Ishikawa (cell line): ENCODE measurements at regions not wholly inside any gene's neighbourhood (a gene's known extent, or its start where the extent isn't known, plus 50 kb on each side); places are given as distances from the start of the nearest gene placed in this dataset.

Experiments used
- CEBPB ChIP-seq: IDR thresholded peaks from 2 replicates; pipeline ENCODE4 v1.6.1; 2012
- CREB1 ChIP-seq: IDR thresholded peaks from 2 replicates; pipeline ENCODE4 v1.6.1; 2012; ENCODE audit warnings: low read depth
- EGR1 ChIP-seq: IDR thresholded peaks from 2 replicates; pipeline ENCODE4 v1.6.1; 2012
- EP300 ChIP-seq: IDR thresholded peaks from 2 replicates; pipeline ENCODE4 v1.6.1; 2012; ENCODE audit warnings: borderline replicate concordance
- FOXM1 ChIP-seq: IDR thresholded peaks from 2 replicates; pipeline ENCODE4 v1.6.1; 2012; ENCODE audit warnings: low read depth, borderline replicate concordance
- NFIC ChIP-seq: IDR thresholded peaks from 2 replicates; pipeline ENCODE4 v1.6.1; 2012
- RAD21 ChIP-seq: IDR thresholded peaks from 2 replicates; pipeline ENCODE4 v1.6.1; 2012; ENCODE audit warnings: low read depth
- TAF1 ChIP-seq: IDR thresholded peaks from 2 replicates; pipeline ENCODE4 v1.6.1; 2012; ENCODE audit warnings: low read depth, mild to moderate bottlenecking
- TCF12 ChIP-seq: IDR thresholded peaks from 2 replicates; pipeline ENCODE4 v1.6.1; 2012; ENCODE audit warnings: low read depth
- TEAD4 ChIP-seq: IDR thresholded peaks from 2 replicates; pipeline ENCODE4 v1.6.1; 2012
- YY1 ChIP-seq: IDR thresholded peaks from 2 replicates; pipeline ENCODE4 v1.6.1; 2012; ENCODE audit warnings: low read depth
- ZBTB7A ChIP-seq: IDR thresholded peaks from 2 replicates; pipeline ENCODE4 v1.6.1; 2012; ENCODE audit warnings: low read depth
- TF ChIP-seq, protein P1 (sequence below): IDR thresholded peaks from 2 replicates; pipeline ENCODE4 v1.6.1; 2012
- TF ChIP-seq, protein P2 (sequence below): IDR thresholded peaks from 2 replicates; pipeline ENCODE4 v1.6.1; 2012; ENCODE audit warnings: low read depth, mild to moderate bottlenecking
- TF ChIP-seq, protein P3 (sequence below): IDR thresholded peaks from 2 replicates; pipeline ENCODE4 v1.6.1; 2012

DNA sequence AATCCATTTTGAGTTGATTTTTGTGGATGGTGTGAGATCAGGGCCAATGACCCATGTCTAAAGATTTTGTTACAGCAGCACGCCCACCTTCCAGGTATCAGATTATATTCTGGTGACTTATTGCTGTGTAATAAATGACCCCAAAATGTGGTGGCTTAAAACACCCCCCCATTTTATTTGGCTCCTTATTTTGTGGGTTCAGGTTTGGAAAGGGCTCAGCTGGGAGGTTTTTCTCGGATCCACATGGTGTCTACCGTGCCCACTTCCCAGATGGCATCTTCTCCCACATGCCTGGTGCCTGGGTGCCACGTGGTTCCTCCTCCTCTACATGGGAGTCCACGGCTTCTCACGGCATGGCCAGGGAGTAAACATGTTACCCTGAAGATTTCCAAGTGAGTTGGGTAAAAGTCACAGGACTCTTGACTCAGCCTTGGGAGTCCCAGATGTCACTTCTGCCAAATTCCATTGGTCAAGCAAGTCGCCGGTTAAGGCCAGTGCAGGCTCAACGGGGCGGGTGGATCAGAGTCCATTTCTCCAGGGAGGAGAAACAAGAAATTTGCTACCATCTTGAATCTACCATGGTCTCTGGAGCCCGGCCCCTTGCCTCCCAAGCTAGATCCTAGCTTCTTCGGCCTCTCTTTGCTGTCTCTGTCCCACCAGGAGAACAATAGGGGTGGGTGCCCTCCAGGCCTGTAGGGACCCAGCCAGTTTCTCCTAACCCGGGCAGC, 214.3 kb downstream of the KIF26A start:
- TF ChIP-seq CEBPB (no peak), TEAD4 (no peak), NFIC (no peak), TAF1 (no peak), CREB1 (no peak), ZBTB7A (no peak), EP300 (no peak), YY1 (no peak), EGR1 (no peak), TCF12 (no peak), RAD21 (no peak)
- TF ChIP-seq, protein P1, sequence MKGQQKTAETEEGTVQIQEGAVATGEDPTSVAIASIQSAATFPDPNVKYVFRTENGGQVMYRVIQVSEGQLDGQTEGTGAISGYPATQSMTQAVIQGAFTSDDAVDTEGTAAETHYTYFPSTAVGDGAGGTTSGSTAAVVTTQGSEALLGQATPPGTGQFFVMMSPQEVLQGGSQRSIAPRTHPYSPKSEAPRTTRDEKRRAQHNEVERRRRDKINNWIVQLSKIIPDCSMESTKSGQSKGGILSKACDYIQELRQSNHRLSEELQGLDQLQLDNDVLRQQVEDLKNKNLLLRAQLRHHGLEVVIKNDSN = no peak
- TF ChIP-seq, protein P2, sequence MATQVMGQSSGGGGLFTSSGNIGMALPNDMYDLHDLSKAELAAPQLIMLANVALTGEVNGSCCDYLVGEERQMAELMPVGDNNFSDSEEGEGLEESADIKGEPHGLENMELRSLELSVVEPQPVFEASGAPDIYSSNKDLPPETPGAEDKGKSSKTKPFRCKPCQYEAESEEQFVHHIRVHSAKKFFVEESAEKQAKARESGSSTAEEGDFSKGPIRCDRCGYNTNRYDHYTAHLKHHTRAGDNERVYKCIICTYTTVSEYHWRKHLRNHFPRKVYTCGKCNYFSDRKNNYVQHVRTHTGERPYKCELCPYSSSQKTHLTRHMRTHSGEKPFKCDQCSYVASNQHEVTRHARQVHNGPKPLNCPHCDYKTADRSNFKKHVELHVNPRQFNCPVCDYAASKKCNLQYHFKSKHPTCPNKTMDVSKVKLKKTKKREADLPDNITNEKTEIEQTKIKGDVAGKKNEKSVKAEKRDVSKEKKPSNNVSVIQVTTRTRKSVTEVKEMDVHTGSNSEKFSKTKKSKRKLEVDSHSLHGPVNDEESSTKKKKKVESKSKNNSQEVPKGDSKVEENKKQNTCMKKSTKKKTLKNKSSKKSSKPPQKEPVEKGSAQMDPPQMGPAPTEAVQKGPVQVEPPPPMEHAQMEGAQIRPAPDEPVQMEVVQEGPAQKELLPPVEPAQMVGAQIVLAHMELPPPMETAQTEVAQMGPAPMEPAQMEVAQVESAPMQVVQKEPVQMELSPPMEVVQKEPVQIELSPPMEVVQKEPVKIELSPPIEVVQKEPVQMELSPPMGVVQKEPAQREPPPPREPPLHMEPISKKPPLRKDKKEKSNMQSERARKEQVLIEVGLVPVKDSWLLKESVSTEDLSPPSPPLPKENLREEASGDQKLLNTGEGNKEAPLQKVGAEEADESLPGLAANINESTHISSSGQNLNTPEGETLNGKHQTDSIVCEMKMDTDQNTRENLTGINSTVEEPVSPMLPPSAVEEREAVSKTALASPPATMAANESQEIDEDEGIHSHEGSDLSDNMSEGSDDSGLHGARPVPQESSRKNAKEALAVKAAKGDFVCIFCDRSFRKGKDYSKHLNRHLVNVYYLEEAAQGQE = no peak
- TF ChIP-seq, protein P3, sequence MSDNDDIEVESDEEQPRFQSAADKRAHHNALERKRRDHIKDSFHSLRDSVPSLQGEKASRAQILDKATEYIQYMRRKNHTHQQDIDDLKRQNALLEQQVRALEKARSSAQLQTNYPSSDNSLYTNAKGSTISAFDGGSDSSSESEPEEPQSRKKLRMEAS = no peak

DNA sequence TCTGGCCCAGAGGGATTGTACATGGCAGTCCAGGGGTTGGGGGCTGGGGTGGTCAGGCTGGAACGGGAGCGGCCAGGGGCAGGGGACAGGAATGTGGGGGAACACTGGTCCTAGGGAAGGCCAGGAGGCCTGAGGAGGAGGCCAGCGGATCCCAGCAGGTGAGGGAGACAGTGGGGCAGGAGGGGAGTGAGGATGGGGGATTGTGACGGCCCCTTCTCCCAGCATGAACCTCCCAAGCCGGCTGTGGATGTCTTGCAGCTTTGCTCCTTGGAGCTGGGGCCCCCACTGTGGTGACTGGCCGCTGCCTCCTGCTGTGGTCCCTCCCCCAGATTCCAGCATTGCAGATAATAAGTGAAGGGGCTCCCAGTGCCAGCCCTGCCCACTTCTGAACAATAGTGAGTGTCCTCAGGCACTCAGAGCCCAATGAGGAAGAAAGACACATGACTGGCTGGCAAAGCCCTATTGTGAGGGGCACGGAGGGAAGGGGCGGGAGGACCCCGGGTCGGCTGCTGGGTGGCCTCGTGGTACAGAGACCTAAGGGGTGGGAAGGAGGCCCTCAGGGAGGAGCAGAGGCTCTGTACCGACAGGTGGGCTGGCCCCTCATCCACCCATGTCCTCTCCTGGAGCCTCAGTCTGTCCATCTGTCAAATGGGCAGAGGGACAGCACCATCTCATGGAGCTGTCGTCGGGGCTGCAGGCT, 215.0 kb downstream of the KIF26A start:
- TF ChIP-seq ZBTB7A (no peak), CEBPB (no peak), CREB1 (no peak), TEAD4 (no peak), RAD21 (no peak), FOXM1 (no peak), TCF12 (no peak), EP300 (no peak), YY1 (no peak), NFIC (no peak), TAF1 (no peak), EGR1 (no peak)
- TF ChIP-seq, protein P3 = no peak
- TF ChIP-seq, protein P1 = no peak
- TF ChIP-seq, protein P2 = no peak

DNA sequence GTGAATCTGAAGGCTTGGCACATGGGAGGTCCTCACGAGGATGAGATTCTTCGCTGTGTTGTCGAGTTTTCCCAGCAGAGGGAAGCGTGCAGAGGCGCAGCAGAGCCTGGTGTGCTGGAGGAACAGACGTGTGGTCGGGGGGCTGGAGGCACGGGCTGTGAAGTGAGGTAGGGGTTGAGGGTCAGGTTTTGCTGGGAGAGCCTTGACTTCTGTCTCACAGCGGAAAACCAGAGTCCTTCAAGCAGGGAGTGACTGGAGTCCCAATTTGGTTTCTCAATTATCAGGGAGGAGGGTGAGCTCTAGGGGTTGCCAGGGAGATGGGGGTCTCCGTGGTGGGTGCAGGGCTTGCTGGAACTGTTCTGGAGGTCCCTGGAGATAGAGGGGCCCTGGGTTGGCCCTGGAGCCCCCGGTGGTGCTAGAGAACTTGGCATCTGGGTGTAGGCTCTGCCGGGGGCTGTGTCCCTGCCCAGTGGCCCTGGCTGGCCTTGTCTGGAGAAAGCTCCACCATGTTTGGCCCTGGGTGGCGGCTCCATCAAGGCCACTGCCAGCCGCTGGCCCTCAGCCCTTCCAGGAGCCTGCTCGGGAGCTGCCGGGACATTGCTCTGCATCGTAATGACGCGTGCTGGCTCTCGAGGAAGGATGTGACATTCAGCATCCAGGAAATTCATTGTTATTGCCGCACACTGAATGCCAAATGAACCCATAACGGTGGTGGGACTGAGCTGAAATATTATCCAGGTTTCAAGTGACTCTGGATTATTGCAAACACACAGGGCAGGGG, 215.7 kb downstream of the KIF26A start:
- TF ChIP-seq RAD21 = no peak
- no peak for TF ChIP-seq FOXM1
- TF ChIP-seq, protein P2 = no peak
- TF ChIP-seq CREB1 = no peak
- no peak for TF ChIP-seq EP300
- no peak for TF ChIP-seq ZBTB7A
- TF ChIP-seq, protein P3 = no peak
- no peak for TF ChIP-seq CEBPB
- no peak for TF ChIP-seq YY1
- TF ChIP-seq TCF12 = no peak
- TF ChIP-seq, protein P1 = no peak
- no peak for TF ChIP-seq TEAD4
- TF ChIP-seq NFIC = no peak
- TF ChIP-seq TAF1 = no peak
